Mammary epithelial cell (primary cell): ENCODE measurements at regions not wholly inside any gene's neighbourhood (a gene's known extent, or its start where the extent isn't known, plus 50 kb on each side); places are given as distances from the start of the nearest gene placed in this dataset.

Experiments
- CTCF ChIP-seq, 2 donors: IDR thresholded peaks in 1 of 2; conservative IDR thresholded peaks in 1 of 2; 2 replicates each; pipeline ENCODE4 v1.5.1; 2011 to 2012; ENCODE audit warnings: inconsistent platforms in 2 of 2, low read length in 2 of 2, mild to moderate bottlenecking in 2 of 2, control low read depth in 1 of 2, low read depth in 1 of 2; ENCODE audit not compliant: insufficient read depth in 1 of 2; ENCODE audit errors: extremely low read depth in 1 of 2
- EZH2 ChIP-seq: IDR thresholded peaks from 2 replicates; pipeline ENCODE4 v1.6.1; 2012; ENCODE audit warnings: low read length, inconsistent platforms, borderline replicate concordance

- TF ChIP-seq CTCF (conservative IDR thresholded peaks at IDR 0.05 in 1 of 2, IDR thresholded peaks at IDR 0.05 in 1 of 2; ENCODE audit: extremely low read depth in 1 of 2, insufficient read depth in 1 of 2, low read depth in 1 of 2, low read length in 2 of 2): no peak
- no peak for TF ChIP-seq EZH2
Observed at GRCh38 chr4:34258176-34258575, 1986.1 kb downstream of the ARAP2 start.
